Retinal pigment epithelial cell (primary cell): ENCODE measurements at regions not wholly inside any gene's neighbourhood (a gene's known extent, or its start where the extent isn't known, plus 50 kb on each side); places are given as distances from the start of the nearest gene placed in this dataset.

Experiments
- DNase-seq: peaks from one replicate; pipeline ENCODE4 v3.0.0-alpha.2; 2010; ENCODE audit warnings: low read depth
- H3K4me3 ChIP-seq: 2 replicates; pipeline ENCODE4 v1.5.1; 2011; ENCODE audit warnings: mild to moderate bottlenecking, low read length, control low read depth, moderate library complexity
- TF ChIP-seq, protein P1 (sequence below): conservative IDR thresholded peaks from 2 replicates; pipeline ENCODE4 v1.5.1; 2011; ENCODE audit warnings: low read depth, low read length, control low read depth, inconsistent platforms

DNA sequence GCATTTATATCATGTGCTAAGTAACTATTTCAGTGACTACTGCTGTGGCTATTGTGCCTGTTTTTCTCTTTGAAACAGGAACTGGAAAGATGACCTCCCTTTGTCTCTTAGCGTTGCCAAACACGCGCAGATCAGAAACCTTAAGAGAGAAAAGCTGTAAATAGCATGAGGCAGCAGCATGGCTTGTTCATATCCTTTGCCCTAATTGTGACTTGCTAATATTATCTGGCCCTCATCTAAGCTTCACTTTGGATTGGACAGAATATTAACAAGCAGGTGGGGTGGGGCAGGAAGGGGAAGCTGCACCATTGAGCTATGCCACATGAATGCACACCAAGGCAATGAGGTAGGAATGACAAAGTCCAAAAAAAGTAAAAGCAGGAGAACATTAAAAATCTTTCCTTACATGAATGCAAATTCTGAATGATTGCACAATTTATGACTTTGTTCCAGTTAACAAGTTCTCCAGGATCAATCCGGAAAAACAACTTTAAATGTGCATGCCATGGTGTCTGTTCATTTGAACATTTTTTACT, 128.4 kb downstream of the IRS1 start:
- no peak for DNase-seq
- H3K4me3 ChIP-seq = no peak overlapping the region
- TF ChIP-seq, protein P1, sequence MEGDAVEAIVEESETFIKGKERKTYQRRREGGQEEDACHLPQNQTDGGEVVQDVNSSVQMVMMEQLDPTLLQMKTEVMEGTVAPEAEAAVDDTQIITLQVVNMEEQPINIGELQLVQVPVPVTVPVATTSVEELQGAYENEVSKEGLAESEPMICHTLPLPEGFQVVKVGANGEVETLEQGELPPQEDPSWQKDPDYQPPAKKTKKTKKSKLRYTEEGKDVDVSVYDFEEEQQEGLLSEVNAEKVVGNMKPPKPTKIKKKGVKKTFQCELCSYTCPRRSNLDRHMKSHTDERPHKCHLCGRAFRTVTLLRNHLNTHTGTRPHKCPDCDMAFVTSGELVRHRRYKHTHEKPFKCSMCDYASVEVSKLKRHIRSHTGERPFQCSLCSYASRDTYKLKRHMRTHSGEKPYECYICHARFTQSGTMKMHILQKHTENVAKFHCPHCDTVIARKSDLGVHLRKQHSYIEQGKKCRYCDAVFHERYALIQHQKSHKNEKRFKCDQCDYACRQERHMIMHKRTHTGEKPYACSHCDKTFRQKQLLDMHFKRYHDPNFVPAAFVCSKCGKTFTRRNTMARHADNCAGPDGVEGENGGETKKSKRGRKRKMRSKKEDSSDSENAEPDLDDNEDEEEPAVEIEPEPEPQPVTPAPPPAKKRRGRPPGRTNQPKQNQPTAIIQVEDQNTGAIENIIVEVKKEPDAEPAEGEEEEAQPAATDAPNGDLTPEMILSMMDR = no peak

DNA sequence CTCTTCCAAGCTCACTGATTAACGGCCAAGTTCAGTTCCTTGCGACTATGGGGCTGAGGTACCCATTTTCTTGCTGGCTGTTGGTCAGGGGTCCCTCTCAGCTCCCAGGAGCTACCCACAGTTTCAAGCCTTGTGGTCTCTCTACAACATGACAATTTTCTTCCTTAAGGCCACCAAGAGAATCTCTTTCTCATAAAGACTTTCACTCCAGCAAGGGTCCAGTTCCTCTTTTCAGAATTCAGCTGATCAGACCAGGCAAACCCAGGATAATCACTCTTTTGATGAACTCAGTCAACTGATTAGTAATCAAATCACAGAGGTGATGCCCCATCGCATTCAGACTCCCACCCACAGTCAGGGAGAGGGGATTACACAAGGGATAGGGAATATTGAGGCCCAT, 129.7 kb downstream of the IRS1 start:
- no peak for DNase-seq
- H3K4me3 ChIP-seq = no peak overlapping the region
- TF ChIP-seq, protein P1 = no peak

DNA sequence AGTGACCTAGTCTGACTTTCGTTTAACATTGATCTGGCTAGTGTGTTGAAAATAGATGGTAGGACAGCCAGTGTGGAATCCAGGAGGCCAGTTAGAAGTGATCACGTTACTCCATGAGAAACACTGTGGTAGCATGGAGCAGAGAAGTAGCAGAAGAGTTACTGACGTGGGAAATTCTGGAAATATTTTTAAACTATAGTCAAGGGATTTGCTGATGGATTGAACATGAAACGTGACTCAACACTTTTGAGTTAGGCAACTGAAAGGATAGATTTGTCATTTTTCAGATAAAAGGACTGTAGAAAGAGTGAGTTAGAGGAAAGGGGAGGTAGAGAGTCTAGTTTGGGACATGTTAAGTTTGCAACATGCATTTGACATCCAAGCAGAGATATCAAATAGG, 130.4 kb downstream of the IRS1 start:
- TF ChIP-seq, protein P1 = no peak
- no peak overlapping the region for H3K4me3 ChIP-seq
- no peak for DNase-seq

DNA sequence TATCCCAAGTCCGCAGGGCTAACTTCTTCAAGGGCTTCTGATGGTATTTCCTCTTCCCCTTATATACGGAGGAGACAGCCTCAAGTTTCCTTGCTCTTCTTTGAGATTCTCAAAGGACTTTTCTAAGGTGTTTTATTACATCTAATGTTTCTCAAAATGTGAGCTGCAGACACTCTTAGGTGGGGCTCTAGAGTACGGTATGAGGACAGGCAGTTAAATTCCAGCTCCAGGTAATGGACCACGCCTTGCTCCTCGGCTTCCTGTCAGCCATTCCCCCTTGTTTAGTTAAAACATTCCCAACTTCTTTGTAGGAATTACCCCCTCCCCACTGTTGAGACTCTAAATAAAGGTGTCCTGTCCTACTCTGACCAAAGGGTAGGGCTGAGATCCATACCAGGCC, 131.9 kb downstream of the IRS1 start:
- no peak overlapping the region for H3K4me3 ChIP-seq
- TF ChIP-seq, protein P1 = no peak
- DNase-seq = no peak

DNA sequence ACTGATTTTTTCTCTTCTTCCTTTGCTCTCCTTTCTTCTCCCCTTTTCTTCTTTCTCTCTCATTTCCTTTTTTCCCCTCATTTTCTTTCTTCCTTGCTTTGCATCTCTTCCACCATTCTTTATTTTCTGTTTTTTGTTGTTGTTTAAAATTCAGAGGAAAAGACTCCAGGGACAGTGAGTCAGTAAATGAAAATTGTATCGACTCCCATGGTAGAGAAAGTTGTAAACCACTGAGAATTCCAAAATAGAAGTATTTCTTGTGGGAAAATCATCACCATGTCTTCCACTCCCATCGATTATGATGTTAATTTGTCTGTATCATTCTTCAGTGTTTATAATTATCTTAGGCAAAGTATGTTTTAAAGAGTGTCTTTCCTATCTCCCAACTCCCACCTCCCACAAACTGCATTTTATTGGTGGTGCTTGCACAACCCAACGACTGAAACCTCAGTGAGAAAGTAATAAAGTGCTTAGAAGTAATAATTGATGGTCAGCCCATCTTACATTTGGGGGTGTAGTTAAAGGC, 134.3 kb downstream of the IRS1 start:
- H3K4me3 ChIP-seq = no peak overlapping the region
- TF ChIP-seq, protein P1 = no peak
- no peak for DNase-seq

DNA sequence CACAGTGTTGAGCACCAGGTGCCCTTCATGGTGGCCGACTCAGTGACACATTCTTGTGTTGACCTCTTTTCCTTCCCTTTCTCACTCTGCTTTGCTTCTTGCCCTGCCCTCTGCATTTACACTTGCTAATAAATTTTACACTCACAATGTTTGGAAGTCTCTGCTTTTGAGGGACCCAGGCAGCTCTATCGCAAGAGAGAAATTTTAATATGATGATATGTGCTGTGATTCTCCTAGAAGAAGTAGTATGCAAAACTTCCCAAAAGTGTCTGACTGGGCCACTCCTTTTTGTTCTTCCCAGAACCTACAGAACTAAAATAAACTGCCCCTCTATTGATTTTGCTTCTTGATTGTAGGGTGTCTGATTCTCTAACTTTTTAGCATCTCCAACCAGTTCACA, 135.0 kb downstream of the IRS1 start:
- TF ChIP-seq, protein P1 = no peak
- no peak overlapping the region for H3K4me3 ChIP-seq
- DNase-seq = no peak

DNA sequence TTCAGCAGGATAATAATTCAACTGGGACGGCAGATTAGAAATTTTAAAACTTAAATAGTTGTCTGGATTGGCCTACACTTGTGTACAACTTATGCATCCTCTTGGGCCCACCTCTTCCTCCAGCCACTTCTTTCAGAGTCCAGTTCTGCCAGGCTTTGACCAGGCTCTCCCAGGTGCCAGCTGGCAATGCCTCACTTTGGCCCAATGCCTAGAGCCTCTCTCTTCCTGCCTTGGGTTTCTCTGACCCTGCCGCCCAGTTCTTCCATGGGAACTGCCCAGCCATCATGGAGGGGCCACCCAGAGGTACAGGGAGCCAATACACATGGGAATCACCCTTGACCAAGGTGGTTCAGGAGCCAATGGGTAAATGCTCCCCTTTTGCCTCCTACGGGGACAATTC, 135.5 kb downstream of the IRS1 start:
- no peak for DNase-seq
- no peak overlapping the region for H3K4me3 ChIP-seq
- TF ChIP-seq, protein P1 = no peak
